ENCODE measurements at regions not wholly inside any gene's neighbourhood (a gene's known extent, or its start where the extent isn't known, plus 50 kb on each side); places are given as distances from the start of the nearest gene placed in this dataset.
A peak's percentile ranks its signal among the peaks of the same experiment; 100 is the strongest.

- Histone ChIP-seq H3K18ac (ENCODE audit: extremely low read depth, low read length) (no peak overlapping the region), H2BK20ac (ENCODE audit: low read length) (no peak overlapping the region), H3K4me1 (replicated peaks in 1 of 4; ENCODE audit: control insufficient read depth in 3 of 4, insufficient read depth in 4 of 4, low read length in 3 of 4) (peaks cover 0 to 21% (median 0%) of the 10 kb centered on the region in 4 experiments; a peak in 4 of 7 replicates), H2BK15ac (ENCODE audit: low read length) (no peak overlapping the region), H3K4me3 (ENCODE audit: extremely low read depth in 1 of 4, insufficient read depth in 2 of 4, low read depth in 3 of 4, low read length in 4 of 4) (no peak overlapping the region), H2BK120ac (replicated peaks; ENCODE audit: low read depth, low read length) (no peak overlapping the region), H4K91ac (replicated peaks; ENCODE audit: insufficient read length, low read length) (no peak overlapping the region), H3K36me3 (ENCODE audit: control insufficient read depth in 2 of 4, insufficient read depth in 4 of 4, low read length in 3 of 4) (no peaks in the 10 kb centered on the region), H2AK5ac (ENCODE audit: low read depth, low read length) (no peak overlapping the region), H3K56ac (replicated peaks; ENCODE audit: insufficient read length, low read depth, low read length) (no peak overlapping the region), H3K79me2 (ENCODE audit: control insufficient read depth in 1 of 2, insufficient read depth in 2 of 2, low read length in 2 of 2) (no peaks in the 10 kb centered on the region), H3K4me2 (ENCODE audit: insufficient read depth in 1 of 2, low read depth in 2 of 2, low read length in 2 of 2) (no peak overlapping the region), H4K20me1 (replicated peaks in 1 of 2; ENCODE audit: control insufficient read depth in 1 of 2, insufficient read depth in 2 of 2, low read length in 2 of 2) (no peaks in the 10 kb centered on the region), H3K14ac (ENCODE audit: insufficient read length) (no peak overlapping the region), H2BK12ac (ENCODE audit: low read depth, low read length) (no peak overlapping the region), H3K79me1 (ENCODE audit: low read depth, low read length) (no peaks in the 10 kb centered on the region), H3K9ac (replicated peaks in 1 of 4; ENCODE audit: extremely low read depth in 1 of 4, low read depth in 3 of 4, low read length in 3 of 4) (no peak overlapping the region), H4K8ac (ENCODE audit: extremely low read depth, insufficient read depth, low read length) (no peak overlapping the region), H3K23ac (ENCODE audit: insufficient read length) (no peak overlapping the region), H3K23me2 (ENCODE audit: low read depth, low read length) (no peaks in the 10 kb centered on the region), H4K5ac (ENCODE audit: insufficient read length, low read depth, low read length) (no peak overlapping the region), H2AFZ (ENCODE audit: low read length) (no peak overlapping the region), H3K9me3 (ENCODE audit: insufficient read depth in 2 of 2, low read depth in 1 of 2, low read length in 1 of 2) (0 out of 4 replicates have a peak, but pooled peaks cover 0 to 3% of the 10 kb centered on the region in 2 experiments), H3K4ac (replicated peaks; ENCODE audit: insufficient read length, low read depth, low read length) (no peak overlapping the region), H3K27me3 (replicated peaks in 1 of 4; ENCODE audit: control insufficient read depth in 3 of 4, extremely low read depth in 1 of 4, insufficient read depth in 3 of 4, low read length in 3 of 4) (peaks cover 0 to 4% (median 0%) of the 10 kb centered on the region in 4 experiments; a peak in 1 of 7 replicates), H2BK5ac (ENCODE audit: low read depth, low read length) (no peak overlapping the region), H3K27ac (ENCODE audit: low read depth, low read length) (no peak overlapping the region)
- DNase-seq (ENCODE audit: low read depth in 1 of 2, low spot score in 2 of 2): no peak
- CTCF ChIA-PET (ENCODE audit: partially characterized antibody): interaction anchor here (0.5 to 1.5 kb wide), 4 partner anchors 9 to 258 kb away, joined by 3 to 4 read pairs (median 3); no protein-coding TSS in a partner anchor
- FAIRE-seq: no peak
- POLR2A ChIA-PET (ENCODE audit: partially characterized antibody): interaction anchor here (2.6 kb wide), 1 partner anchor 208 kb away, joined by 5 read pairs; the partner anchor contains the start of gene TNRC6C
- TF ChIP-seq ZNF274 (IDR thresholded peaks at IDR 0.05; ENCODE audit: borderline replicate concordance, extremely low read depth, low read length): no peak
- no peak for TF ChIP-seq SP1 (IDR thresholded peaks at IDR 0.05; ENCODE audit: low read depth, low read length)
- peak; percentile 9 for TF ChIP-seq KDM4A (IDR thresholded peaks at IDR 0.05; ENCODE audit: low read depth, low read length, severe bottlenecking)
- no peak for TF ChIP-seq CBX8 (IDR thresholded peaks at IDR 0.05; ENCODE audit: borderline replicate concordance, low read depth, low read length)
- TF ChIP-seq JUND (IDR thresholded peaks at IDR 0.05; ENCODE audit: low read length): no peak
- no peak for TF ChIP-seq CBX5 (IDR thresholded peaks at IDR 0.05; ENCODE audit: low read depth, low read length)
- 91% methylated on average over 7 of the region's 7 CpGs; no CpG with 5 or more reads in 1 of the 2 experiments for whole genome bisulfite sequencing, 2 experiments (ENCODE audit: extremely low coverage in 1 of 2, insufficient coverage in 1 of 2, insufficient read length in 1 of 2, insufficient replicate concordance in 2 of 2, low coverage in 1 of 2, low lambda C conversion rate in 2 of 2, missing lambda C conversion rate in 1 of 2)
Observed at GRCh38 chr17:77749989-77750388, 208.5 kb upstream of the TNRC6C start.
